GM19025 (cell line): ENCODE measurements at regions not wholly inside any gene's neighbourhood (a gene's known extent, or its start where the extent isn't known, plus 50 kb on each side); places are given as distances from the start of the nearest gene placed in this dataset.

ENCODE experiments used
- ATAC-seq: cut with Tn5 transposase; IDR thresholded peaks from one replicate; pipeline ENCODE4 v1.9.1; 2021; ENCODE audit warnings: mild to moderate bottlenecking, low read depth, moderate library complexity; ENCODE audit not compliant: unreplicated experiment

DNA sequence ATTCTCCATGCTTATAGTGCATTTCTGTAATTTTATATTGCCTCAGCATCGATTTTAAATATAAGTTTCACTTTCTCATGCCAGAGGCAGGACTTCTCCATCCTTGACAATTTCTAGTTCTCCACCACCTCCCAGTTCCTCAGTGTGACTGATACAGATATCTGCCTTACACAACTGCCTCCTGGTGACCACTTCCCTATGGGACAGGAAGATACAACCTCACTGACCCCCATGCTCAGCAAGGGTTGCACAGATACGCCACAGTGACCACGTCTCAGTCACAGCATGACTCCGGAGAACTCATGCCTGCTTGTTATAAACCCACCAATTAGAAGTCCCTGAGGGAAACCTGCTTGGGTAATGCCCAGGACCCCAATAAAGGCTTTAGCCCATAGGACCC is 284.0 kb upstream of the MC4R start:
- no peak for ATAC-seq

DNA sequence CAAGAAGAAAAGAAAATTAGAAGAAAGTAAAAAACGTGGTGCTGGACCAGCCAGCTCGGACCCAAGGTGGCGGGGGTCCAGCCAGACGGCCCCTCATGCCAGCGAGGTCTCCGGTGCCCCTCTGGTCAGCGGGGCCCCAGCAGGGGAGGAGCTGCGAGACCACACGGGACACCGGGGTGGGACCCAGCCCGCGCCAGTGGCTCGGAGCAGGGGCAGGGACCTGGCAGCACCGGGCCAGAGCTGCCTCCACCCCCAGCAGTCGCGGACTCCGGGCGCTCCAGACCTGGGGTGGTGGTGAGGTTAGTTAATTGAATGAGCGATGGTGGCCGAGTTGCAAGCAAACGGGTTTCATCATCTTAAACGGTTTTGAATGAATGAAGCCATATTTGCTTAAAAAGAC is 289.9 kb upstream of the MC4R start:
- no peak for ATAC-seq

DNA sequence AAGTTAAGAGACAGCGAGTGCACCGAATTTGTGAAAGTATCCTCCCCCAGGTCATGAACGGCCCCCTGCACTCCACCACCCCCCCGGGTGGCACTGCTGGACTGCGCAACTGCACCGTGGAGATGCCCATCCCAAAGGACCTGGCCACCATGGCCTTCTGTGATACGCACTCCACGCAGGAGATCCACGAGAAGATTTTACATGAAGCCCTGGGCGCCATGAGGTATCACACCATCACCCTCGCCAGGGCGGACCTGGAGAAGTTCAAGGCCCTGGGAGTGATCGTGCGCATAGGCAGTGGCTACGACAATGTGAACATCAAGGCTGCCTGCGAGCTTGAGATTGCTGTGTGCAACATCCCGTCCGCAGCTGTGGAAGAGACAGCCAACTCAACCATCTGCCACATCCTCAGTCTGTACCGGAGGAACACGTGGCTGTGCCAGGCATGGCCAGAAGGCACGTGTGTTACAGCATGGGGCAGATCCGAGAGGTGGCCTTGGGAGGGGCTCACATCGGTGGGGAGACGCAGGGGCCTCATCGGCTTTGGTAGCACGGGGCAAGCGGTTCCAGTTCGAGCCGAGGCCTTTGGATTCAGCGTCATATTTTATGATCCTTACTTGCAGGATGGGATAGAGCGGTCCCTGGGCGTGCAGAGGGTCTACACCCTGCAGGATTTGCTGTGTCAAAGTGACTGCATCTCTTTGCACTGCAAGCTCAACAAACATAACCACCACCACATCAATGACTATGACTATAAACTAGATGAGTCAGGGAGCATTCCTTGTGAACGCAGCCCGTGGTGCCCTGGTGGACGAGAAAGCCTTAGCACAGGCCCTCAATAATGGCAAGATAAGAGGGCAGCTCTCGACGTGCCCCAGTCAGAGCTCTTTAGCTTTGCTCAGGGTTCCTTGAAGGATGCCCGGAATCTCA is 290.8 kb upstream of the MC4R start:
- ATAC-seq = no peak

DNA sequence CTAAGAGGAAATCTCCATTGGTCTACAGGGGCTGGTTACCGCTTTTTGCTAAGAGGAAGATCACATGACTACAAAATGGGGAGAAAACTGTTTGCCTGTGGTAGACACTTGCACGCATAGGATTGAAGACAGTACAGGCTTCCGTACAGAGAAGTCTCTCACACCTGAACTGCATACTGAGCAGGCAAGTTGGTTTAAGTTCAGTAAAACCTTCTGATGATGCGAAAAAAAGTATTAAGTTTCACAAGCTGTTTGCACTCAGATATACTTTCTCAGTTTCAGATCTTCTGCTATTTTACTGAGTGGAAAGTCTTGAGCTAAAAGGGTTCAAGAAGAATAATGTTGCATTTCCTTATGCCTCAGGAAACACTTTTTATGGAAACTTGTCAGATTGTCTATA is 292.2 kb upstream of the MC4R start:
- no peak for ATAC-seq

DNA sequence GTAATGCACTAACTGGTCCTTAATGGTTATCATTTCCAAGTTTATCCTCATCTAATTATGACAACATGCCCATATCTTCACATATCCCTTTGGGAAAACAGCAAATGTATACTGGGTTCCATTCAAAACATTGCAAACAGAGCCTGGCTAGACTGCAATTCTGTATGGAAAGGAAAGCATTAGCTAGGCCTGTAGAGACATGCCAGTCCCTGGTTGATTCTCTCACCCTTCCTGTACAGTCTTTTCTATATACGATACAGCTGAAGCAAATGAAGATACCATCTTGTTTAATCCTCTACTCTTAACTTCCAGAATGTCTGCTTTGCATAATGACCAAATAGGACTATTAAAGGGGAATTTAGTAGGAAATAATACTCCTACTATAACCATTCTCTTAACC is 294.4 kb upstream of the MC4R start:
- ATAC-seq = no peak

DNA sequence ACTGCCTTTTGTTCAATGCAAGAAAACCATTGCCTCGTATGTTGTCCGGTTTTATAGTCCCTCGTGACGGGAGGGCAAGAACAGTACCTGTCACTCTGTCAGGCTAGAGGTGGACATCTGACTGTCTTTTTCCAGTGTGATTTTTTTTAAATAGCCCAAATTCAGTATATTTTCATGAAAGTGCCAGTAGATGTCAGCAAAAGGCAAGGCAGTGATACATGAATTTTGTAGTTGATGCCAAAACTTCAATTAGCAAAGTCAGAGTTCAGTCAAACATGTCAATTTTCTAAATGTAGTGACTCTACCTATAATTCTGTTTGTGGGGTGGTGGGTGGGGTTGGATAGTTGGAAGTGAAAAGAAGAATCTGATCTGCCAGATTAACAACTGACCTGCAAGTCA is 296.0 kb upstream of the MC4R start:
- no peak for ATAC-seq

DNA sequence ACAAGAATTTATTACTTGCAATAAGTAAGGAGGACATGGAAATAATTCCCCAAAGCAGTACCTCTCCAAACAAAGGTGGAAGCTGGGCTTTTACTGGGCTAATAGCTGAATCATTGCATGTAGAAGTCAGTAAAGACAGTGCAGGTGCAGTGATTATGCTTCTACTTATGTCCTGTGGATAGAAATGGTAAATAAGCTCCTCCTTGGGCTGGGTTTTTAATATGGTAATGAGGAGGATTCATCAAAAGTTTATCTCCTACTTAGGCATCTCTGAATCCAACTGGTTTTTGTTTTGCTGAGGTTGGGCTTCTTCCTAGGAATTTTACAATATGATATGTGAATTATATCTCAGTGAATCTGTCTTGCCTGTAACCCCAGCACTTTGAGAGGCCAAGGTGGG is 297.4 kb upstream of the MC4R start:
- no peak for ATAC-seq

DNA sequence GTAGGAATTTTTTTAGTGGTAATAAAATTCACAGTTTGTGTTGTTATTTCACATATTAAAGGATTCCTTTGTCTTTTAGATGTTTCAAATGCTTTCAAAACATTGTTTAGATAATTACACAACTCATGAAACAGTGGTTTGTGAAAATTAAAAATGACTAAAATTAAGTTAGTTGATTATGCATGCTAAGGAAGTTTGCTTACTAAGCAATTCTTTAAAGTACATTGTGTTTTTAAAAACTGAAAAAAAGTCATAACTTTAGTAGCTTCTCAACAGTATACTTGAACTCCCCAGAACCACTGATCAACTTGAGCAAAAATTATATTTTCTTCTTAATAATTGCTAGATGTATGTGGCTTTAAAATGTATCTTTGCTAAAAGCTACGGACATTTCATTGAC is 298.4 kb upstream of the MC4R start:
- ATAC-seq = no peak

DNA sequence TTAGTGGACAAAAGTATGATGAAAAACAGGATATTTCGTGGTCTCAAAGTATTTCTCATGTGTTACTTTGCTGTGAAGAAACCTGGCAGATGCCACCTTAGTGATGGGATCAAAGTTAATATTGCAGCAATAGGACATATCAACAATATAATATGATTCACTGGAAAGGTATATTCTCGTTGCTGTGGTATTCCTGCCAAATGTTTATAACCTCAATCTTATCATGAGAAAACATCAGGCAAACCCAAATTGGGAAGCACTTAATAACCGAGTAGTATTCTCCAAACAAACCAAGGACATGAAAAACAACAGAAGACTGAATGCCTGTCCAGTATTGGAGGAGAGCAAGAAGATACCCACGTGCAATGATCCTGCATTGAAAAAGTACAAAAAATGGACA is 302.6 kb upstream of the MC4R start:
- ATAC-seq = no peak

DNA sequence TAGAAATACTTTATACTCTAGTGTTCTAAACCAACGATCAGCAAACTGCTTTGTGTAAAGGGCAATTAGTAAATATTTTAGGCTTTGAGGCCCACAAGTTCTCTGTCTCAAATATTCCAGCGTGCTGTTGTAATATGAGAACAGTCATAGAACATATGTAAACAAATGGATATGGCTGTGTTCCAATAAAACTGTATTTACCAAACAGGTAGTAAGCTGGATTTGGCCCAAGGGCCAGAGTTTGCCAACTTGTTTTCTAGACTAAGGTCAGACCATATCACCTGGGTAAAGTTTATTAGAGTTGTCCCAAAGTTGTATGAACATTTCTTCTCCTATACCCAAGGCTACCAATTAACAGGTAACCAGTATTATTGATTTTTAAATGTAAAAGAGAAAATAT is 303.2 kb upstream of the MC4R start:
- no peak for ATAC-seq

DNA sequence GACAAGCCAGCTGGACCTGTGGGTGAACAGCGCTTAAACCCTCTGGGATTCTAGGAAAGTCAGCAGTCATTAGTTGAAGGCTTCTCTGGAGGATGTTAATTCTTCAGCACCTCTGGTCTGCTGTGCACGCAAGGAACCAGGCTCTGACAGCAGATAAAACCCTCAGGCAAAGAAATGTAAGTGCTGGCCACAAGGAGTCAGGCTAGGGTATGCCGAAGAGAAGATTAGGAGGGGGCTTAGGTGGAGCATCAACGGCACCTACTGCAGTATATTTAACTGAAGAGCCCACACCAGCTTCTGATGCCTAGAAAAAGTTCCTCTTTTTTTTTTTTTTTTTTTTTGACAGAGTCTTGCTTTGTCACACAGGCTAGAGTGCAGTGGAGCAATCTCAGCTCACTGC is 304.2 kb upstream of the MC4R start:
- no peak for ATAC-seq

DNA sequence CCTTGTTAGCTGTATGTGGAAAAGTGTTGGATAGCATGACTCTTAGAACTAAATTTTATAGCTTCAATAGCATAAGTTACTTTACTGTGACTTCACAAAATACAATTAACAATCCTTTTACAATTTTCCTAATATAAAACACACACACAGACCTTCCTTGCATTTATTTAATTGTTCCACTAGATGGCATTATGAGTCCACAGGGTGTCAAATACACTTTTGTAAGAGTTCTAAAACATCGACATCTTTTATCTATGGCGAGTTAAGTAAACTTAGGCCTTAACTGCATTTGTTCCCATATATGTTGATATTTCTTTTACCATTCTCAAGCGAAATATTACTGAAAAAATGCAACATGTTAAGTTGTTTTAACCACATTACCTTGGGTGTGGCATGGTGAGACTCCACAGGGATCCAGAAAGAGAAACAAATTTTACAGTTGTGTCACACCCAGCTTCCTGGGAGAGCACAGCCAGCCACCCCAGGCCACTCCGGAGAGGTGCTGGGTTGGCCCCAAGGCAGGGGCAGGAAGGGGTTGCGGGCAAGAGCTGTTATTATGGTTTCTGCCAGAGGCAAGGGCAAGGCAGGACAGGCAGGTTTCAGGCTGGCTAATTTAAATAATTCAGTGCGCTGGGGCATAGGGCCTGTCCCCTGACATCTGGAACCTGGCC is 312.4 kb upstream of the MC4R start:
- ATAC-seq = no peak

DNA sequence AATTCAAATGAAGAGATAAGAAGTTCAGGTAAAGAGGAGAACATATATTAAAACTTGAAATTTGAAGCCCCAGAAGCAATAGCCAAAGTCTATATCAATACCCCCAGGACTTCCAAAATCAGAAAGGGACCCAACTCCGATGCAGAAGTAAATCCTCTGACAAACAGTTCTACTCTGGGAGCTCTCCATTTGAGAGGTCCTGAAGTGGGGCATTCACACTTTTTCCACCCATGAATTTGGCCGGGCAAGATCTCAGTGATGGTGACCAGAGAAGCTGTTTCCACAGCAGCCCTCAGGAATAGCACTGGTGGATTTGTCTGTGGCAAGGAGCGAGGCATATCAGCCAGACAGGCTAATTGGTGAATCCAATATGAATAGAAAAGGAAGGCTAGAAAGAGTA is 313.6 kb upstream of the MC4R start:
- ATAC-seq = no peak

DNA sequence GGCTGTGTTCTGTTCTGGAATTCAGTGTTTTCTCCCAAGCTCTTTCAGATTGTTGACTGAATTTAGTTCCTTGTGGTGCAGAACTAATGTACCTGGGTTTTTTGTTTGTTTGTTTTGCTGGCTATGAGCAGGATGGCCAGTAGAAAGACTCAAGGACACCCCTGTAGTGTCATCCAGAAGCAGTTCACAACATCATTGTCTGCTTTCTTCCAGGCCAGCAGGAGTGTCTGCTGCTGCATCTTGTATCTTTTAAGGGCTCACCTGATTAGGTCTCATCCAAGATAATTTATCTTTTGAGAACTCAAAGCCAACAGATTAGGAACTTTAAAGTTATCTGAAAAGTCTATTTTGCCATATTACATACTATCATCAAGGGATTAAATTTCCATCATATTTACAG is 318.5 kb upstream of the MC4R start:
- ATAC-seq = no peak

DNA sequence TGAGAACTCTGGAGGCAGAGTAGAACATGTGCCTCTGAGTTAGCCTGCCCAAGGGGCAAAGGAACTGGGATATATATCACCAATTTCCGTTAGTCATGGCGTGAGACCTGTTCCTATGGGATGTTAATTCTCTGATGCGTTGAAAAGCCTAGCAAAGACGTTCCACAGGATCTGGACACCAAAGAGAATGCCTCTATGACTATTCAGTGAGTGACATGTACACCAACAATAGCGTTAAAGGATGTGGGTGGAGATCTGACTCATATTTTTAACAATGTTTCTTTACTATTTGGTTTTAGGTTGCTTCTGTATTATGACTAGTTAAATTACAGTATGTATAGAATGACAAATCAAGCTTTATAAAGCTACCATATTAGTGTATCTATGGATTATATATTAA is 320.9 kb upstream of the MC4R start:
- no peak for ATAC-seq

DNA sequence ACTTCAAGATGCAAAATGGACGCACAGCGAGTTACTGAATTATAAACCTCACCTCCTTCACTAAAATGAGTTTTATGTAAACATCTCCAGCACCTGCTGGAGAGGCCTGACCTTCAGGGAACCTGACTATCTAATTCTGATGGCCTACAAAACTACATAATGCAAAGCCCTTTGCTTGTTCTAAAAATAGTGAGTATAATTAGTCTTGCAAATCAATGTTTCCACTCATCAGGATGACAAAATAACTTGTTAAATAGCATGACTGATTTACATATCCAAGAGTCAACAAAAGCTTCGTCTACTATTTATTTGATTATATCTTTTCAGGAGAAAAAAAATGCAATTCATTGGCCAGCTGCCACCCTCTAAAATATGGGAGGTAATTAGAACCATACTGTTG is 326.3 kb upstream of the MC4R start:
- ATAC-seq = no peak

DNA sequence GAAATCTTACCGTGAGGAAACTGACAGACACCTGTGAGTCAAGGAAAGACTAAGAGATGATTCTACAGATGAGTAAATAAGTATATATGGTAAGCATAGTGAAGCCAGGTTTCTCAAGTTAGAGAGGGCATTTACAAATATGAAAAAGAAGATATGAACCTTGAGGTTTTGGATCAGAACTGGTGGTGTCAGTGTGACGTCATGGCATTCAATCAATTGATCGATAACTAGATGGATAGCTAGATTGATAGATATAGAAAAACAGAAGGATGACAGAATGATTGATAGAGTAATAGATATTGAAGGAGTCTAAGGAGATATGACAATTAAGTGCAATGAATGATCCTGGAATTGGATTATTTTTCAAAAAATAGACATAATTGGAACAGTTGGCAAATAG is 350.2 kb upstream of the MC4R start:
- ATAC-seq = no peak

DNA sequence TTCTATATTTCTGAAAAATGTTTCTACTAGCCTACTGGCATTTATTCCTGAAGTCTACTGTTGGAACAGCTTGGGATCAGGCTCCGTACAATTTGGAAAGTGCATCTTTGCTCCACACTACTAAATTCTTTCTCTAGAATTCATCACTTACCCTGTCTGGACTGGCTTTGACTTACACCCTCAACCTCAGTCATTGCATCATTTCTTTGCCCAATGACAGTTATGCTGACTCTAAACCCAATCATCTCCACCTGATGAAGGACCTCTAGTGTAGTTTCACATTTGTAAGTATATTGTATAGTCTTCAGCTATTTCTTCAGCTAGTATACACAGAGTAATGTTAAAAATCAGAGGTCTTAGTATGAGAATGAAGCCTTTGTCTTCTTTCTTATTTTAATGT is 359.6 kb upstream of the MC4R start:
- no peak for ATAC-seq

DNA sequence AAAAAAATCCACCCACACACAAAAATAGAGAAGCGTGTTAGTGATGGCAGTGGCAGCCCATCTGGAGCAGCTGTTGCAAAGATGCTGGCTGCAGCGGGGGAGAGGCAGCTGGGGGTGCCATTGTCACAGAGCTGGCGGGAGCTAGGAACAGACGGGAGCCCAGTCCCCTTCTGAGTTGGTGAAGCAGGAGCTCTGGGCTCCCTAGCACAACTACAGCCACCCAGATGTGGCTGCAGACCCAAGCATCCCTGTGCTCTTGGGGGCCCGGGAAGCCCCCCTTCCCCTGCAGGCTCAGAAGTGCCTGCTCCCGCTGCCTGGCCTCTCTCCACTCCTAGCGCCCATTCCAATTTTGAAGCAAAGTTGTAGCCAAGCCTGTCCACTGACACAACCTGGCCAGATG is 366.6 kb upstream of the MC4R start:
- ATAC-seq = no peak

DNA sequence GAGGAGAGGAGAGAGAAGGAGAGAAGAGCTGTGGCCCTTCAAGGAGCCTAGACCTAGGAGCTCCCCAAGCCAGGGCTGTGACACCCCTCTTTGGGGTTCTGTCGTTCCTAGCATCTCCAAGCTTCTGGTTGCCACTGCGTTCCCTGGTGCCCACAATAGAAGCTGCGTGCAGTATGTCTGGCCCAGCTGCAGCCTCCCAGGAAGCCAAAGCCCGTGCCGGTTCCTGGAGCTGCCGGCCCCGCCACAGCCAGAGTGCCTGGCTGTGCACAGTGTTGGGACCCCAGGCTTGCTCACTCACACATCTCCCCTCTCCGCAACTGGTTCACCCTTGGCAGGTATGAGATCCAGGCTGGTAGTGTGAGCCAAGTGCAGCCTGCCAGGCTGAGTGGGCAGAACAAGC is 367.7 kb upstream of the MC4R start:
- ATAC-seq = no peak

DNA sequence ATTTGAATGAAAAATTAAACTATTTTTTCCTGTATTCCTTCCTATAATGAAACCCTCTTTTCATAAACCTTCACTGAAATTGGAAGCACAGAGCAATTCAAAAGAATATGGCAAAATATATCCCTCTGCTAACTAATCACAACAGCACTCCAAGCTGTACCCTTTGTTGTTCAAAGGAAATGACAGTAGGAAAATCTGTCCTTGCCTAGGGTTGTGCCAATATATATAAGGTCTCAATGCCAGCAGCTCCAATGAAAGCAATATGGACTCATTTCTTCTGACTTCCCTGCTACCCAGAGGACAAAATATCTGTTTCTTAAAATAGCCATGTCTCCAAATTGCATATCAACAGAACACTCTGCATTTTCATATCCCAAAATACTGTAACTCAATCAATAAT is 373.9 kb upstream of the MC4R start:
- no peak for ATAC-seq

DNA sequence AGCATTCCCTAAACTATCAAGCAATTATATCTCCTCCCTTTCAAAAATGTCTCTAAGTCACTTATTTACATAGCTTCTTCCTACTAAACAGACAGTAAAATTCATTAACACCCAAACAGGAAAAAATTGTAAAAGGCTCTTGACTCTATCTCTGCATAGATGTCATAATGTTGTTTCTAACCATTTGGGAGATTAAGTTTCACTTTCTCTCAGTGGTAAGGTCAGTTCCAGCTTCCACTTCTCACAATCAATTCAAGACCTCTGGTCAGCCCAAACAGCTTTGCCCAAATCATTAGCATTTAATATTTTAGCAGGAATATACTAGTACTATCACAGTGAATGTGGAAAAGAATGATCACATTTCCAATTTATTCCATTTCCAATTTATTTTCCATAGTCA is 374.3 kb upstream of the MC4R start:
- no peak for ATAC-seq
